ENCODE measurements at regions not wholly inside any gene's neighbourhood (a gene's known extent, or its start where the extent isn't known, plus 50 kb on each side); places are given as distances from the start of the nearest gene placed in this dataset.
"Not testable (repeated sequence)": the region's sequence is repeated elsewhere in the genome, so short reads cannot be mapped to it uniquely, and the experiment has no call there.

DNA sequence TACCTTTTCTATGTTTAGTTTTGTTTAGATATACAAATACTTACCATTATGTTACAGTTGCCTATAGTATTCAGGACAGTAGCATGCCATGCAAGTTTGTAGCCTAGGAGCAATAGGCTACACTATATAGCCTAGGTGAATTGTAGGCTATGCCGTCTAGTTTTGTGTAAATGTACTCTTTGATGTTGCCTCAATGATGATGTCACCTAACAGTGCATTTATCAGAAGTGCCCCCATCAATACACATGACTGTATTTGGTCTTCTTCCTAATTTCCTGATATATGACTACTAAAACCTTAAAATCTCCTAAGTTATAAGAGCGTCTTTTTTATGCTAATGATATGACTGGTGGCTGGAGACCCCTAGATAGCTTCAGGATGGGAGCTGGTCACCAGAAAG lies 394.4 kb upstream of the STXBP6 start:
- Histone ChIP-seq H3K4me3 (ENCODE audit: low read length) (no peak overlapping the region), H3K9me3 (ENCODE audit: control insufficient read depth in 1 of 2, insufficient read depth in 1 of 2, low read length in 2 of 2) (no peaks in the 10 kb centered on the region), H3K27ac (ENCODE audit: low read depth in 1 of 2, low read length in 2 of 2) (no peak overlapping the region), H3K4me1 (ENCODE audit: insufficient read depth, low read length) (no peaks in the 10 kb centered on the region), H3K27me3 (ENCODE audit: control insufficient read depth in 1 of 2, insufficient read depth in 2 of 2, low read length in 2 of 2) (no peaks in the 10 kb centered on the region), H3K36me3 (ENCODE audit: insufficient read depth, low read length) (no peaks in the 10 kb centered on the region)
- no peaks in the 10 kb centered on the region for H3K27me3 Mint-ChIP-seq
- CTCF ChIA-PET = no interaction called here
- H3K4me3 Mint-ChIP-seq = no peak overlapping the region
- H3K9me3 Mint-ChIP-seq = peaks cover 8% of the 10 kb centered on the region
- DNase-seq = no peak
- POLR2A ChIA-PET = no interaction called here
- intact Hi-C loops (cut with DNase I, micrococcal nuclease) = no loop called here
- no peak for TF ChIP-seq CTCF (IDR thresholded peaks at IDR 0.05)
- H3K4me1 Mint-ChIP-seq (ENCODE audit: low read depth) = no peaks in the 10 kb centered on the region
- H3K27ac Mint-ChIP-seq = no peak overlapping the region
- no peaks in the 10 kb centered on the region for H3K36me3 Mint-ChIP-seq (ENCODE audit: low read depth)
- ATAC-seq (ENCODE audit: poor library complexity) = no peak

DNA sequence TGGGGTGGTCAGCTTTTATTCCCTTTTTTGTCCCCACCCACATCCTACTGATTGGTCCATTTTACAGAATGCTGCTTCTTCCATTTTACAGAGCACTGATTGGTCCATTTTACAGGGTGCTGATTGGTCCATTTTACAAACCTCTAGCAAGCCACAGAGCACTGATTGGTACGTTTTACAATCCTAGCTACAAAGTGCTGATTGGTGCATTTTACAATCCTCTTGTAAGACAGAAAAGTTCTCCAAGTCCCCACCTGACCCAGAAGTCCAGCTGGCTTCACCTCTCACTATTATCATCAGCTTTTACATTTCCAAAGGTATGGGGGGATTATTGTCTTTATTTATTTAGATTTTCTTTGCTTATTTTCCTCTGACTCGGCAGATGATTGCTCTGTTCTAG lies 390.4 kb upstream of the STXBP6 start:
- H3K9me3 ChIP-seq (ENCODE audit: control insufficient read depth in 1 of 2, insufficient read depth in 1 of 2, low read length in 2 of 2); H3K27ac ChIP-seq (ENCODE audit: low read depth in 1 of 2, low read length in 2 of 2); H3K27me3 Mint-ChIP-seq; H3K4me3 Mint-ChIP-seq; CTCF ChIA-PET; H3K9me3 Mint-ChIP-seq; H3K27ac Mint-ChIP-seq; ATAC-seq (ENCODE audit: poor library complexity); H3K36me3 ChIP-seq (ENCODE audit: insufficient read depth, low read length); H3K36me3 Mint-ChIP-seq (ENCODE audit: low read depth); POLR2A ChIA-PET; intact Hi-C loops (cut with DNase I, micrococcal nuclease); DNase-seq; H3K4me3 ChIP-seq (ENCODE audit: low read length); H3K4me1 ChIP-seq (ENCODE audit: insufficient read depth, low read length); H3K4me1 Mint-ChIP-seq (ENCODE audit: low read depth); H3K27me3 ChIP-seq (ENCODE audit: control insufficient read depth in 1 of 2, insufficient read depth in 2 of 2, low read length in 2 of 2): not testable (repeated sequence)

DNA sequence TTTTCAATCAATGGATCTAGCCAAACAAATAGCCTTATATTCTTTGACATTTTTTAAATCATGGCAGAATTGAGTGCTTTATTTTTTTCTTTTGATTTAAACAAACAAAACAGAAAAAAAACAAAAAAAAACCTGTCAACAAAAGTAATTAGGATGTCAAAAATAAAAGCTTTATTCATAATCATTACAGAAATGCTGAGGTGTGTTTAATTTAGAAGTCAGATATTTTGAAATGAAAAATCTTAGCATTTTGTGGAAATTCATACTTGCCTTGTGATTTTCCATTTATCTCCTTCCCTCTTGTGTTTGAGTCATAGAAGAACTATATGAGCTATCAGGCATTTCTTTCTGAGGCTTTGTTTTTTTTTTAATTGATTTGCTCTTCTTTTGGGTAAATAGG lies 387.0 kb upstream of the STXBP6 start:
- ChIA-PET POLR2A (no interaction called here), CTCF (no interaction called here)
- Histone ChIP-seq H3K36me3 (ENCODE audit: insufficient read depth, low read length) (no peaks in the 10 kb centered on the region), H3K4me3 (ENCODE audit: low read length) (no peak overlapping the region), H3K4me1 (ENCODE audit: insufficient read depth, low read length) (no peaks in the 10 kb centered on the region), H3K9me3 (ENCODE audit: control insufficient read depth in 1 of 2, insufficient read depth in 1 of 2, low read length in 2 of 2) (no peaks in the 10 kb centered on the region), H3K27ac (ENCODE audit: low read depth in 1 of 2, low read length in 2 of 2) (no peak overlapping the region), H3K27me3 (ENCODE audit: control insufficient read depth in 1 of 2, insufficient read depth in 2 of 2, low read length in 2 of 2) (no peaks in the 10 kb centered on the region)
- Mint-ChIP-seq H3K4me3 (no peak overlapping the region), H3K9me3 (peaks cover 2% of the 10 kb centered on the region), H3K27me3 (no peaks in the 10 kb centered on the region), H3K36me3 (ENCODE audit: low read depth) (no peaks in the 10 kb centered on the region), H3K27ac (no peak overlapping the region), H3K4me1 (ENCODE audit: low read depth) (no peaks in the 10 kb centered on the region)
- no peak for TF ChIP-seq CTCF (IDR thresholded peaks at IDR 0.05)
- ATAC-seq (ENCODE audit: poor library complexity) (no peak), DNase-seq (no peak)
- intact Hi-C loops (cut with DNase I, micrococcal nuclease) = no loop called here

DNA sequence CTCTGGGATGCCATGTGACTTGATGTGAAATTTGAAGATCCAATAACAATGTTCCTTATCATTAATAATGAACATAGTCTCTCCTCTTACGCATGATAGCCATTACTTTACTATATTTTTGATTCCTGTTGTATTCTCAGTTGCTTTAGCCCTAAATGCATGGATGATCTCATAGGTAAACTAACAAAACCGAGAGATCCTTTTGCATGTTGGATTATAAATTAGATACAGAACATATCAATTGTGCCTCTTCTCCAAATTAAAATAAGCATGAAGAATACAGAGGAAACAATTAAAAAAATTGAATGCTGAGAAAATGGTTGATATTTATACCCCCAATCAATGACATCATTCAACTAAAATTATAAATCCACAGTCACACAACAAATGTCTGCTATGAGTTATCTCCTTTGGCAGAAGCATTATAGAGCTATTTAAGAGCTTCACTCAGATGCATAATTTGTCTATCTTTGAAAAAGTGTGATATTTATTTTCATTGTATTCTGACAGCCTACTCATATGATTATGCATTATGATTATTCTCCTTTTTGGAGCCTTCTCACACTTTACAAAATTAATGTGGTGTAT lies 386.4 kb upstream of the STXBP6 start:
- CTCF ChIA-PET = no interaction called here
- H3K36me3 ChIP-seq (ENCODE audit: insufficient read depth, low read length) = no peaks in the 10 kb centered on the region
- POLR2A ChIA-PET = no interaction called here
- Mint-ChIP-seq H3K9me3 (peaks cover 2% of the 10 kb centered on the region), H3K4me3 (no peak overlapping the region), H3K27ac (no peak overlapping the region), H3K36me3 (ENCODE audit: low read depth) (no peaks in the 10 kb centered on the region), H3K27me3 (no peaks in the 10 kb centered on the region), H3K4me1 (ENCODE audit: low read depth) (no peaks in the 10 kb centered on the region)
- TF ChIP-seq CTCF (IDR thresholded peaks at IDR 0.05) = no peak
- intact Hi-C loops (cut with DNase I, micrococcal nuclease) = no loop called here
- DNase-seq (no peak), ATAC-seq (ENCODE audit: poor library complexity) (no peak)
- peaks cover 0 to 4% of the 10 kb centered on the region in 2 experiments for H3K9me3 ChIP-seq (ENCODE audit: control insufficient read depth in 1 of 2, insufficient read depth in 1 of 2, low read length in 2 of 2)
- no peaks in the 10 kb centered on the region for H3K4me1 ChIP-seq (ENCODE audit: insufficient read depth, low read length)
- H3K4me3 ChIP-seq (ENCODE audit: low read length) = no peak overlapping the region
- H3K27ac ChIP-seq (ENCODE audit: low read depth in 1 of 2, low read length in 2 of 2) = no peak overlapping the region
- H3K27me3 ChIP-seq (ENCODE audit: control insufficient read depth in 1 of 2, insufficient read depth in 2 of 2, low read length in 2 of 2) = no peaks in the 10 kb centered on the region

Measured in CD4-positive, alpha-beta T cell (primary cell).